NCI-H2227 treated with DMSO at 0.1 percent for 48 hours (cell line): ENCODE measurements at regions not wholly inside any gene's neighbourhood (a gene's known extent, or its start where the extent isn't known, plus 50 kb on each side); places are given as distances from the start of the nearest gene placed in this dataset.
"Not testable (repeated sequence)": the region's sequence is repeated elsewhere in the genome, so short reads cannot be mapped to it uniquely, and the experiment has no call there.

Source experiments
- DNase-seq: peaks from one replicate; lab custom pipeline; 2025; lab: John Stamatoyannopoulos, UW

DNA sequence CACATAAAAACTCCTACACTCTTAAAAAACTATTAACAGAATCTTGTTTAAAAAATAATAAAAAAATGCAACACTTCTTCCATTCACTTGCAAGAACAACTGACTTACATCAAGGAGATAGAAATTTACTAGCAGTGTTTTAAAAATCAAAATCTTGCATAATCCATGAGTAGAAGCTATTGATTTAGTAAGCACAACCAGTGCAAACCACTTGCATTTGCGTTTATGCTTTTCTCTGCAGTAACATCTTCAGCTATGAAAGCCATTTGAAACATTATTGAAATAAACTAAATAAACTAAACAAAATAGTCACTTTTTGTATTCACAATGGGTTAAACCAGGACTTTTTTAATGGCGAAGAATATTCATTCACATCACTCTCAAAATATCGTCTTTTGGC lies 389.2 kb upstream of the EMCN start:
- no peak for DNase-seq

DNA sequence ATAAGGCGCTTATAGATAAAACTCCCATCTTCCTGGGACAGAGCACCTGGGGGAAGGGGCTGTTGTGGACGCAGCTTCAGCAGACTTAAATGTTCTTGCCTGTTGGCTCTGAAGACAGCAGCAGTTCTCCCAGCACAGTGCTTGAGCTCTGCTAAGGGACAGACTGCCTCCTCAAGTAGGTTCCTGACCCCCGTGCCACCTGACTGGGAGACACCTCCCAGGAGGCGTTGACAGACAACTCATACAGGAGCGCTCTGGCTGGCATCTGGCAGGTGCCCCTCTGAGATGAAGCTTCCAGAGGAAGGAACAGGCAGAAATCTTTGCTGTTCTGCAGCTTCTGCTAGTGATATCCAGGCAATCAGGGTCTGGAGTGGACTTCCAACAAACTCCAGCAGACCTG lies 383.1 kb upstream of the EMCN start:
- DNase-seq = not testable (repeated sequence)

DNA sequence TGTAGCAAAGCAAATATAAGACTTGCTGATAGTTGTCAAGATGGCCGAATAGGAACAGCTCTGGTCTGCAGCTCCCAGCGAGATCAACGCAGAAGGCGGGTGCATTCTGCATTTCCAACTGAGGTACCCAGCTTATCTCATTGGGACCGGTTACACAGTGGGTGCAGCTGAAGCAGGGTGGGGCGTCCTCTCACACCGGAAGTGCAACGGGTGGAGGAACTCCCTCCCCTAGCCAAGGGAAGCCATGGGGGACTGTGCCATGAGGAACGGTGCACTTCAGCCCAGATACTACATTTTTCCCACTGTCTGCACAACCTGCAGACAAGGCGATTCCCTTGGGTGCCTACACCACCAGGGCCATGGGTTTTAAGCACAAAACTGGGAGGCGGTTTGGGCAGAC lies 382.3 kb upstream of the EMCN start:
- DNase-seq = no peak

DNA sequence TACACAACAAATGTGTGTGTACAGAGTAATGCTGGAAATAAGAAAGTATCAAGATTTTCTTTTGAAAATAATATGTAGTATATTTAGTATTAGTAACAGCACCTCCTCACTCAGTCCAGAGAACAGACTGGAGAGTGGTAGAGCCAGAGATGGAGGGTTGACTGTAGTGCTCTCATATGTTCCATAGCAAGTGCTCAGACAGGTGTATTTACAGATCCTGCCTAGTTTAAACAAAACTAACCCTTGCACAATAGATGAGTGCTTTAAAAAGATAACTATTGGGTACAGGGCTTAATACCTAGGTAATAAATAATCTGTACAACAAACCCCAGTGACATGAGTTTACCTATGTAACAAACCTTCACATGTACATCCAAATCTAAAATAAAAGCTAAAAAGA lies 381.0 kb upstream of the EMCN start:
- no peak for DNase-seq

DNA sequence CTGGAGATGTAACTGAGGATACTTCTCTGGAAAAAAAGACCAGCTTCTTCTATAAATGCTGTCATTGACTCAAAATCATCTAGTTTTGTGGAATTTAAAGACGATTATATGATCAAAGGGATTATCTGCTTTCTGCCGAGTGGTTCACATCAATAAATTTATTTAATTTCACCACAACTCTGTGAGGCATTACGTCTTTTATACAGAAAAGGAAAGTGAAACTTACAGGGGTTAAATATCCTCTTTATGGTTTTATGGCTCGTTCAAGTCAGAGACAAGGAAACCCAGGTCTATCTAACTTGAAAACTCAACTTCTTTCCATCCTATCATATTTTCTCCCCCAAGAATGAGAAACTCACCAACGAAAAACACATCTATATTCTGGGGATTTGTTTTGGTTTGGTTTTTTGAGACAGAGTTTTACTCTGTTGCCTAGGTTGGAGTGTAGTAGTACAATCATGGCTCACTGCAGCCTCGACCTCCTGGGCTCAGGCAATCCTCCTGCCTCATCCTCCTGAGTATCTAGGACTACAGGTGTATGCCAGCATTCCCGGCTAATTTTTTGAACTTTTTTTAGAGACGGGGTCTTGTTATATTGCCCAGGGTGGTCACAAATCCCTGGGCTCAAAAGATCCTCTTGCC lies 377.9 kb upstream of the EMCN start:
- DNase-seq = no peak

DNA sequence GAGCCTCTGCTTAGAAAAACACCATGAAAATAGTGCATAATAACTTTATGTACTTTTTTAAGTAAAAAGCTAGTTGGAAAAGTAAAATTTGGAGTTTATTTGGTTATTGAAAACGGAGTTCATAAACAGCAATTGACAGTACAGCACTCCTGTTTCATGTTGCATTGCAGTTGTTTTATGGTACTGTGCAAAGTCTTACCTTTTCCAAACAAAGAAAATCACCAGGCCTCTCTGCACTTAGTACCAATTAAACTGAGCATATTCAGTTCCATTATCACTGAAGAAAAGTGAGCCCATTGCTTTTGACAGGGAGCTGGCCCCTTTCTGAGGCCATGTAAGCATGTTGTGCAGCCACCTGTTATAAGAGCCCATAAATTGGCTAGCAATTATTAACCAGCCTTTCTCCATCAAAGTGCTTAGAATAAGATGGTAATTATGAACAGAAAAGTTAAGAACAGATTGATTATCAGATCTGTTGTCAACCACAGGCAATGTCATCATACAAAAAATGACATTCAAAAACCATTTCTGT lies 376.6 kb upstream of the EMCN start:
- no peak for DNase-seq

DNA sequence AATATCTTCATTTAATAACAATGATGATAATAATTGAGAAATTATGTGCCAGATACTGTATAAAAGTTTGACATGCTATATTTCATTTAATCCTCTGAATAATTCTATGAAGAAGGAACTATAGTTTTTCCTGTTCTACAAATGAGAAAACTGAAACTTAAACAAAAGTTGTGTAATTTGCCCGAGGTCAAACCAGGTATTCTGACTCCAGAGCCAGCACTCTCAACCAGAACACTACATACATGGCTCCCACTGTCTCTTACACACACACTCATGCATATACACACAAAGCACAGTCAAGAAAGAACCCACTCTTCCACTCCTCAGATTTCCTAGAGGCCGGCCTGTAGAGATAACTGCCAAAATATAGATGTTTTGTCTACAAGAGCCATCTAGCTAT lies 374.0 kb upstream of the EMCN start:
- no peak for DNase-seq

DNA sequence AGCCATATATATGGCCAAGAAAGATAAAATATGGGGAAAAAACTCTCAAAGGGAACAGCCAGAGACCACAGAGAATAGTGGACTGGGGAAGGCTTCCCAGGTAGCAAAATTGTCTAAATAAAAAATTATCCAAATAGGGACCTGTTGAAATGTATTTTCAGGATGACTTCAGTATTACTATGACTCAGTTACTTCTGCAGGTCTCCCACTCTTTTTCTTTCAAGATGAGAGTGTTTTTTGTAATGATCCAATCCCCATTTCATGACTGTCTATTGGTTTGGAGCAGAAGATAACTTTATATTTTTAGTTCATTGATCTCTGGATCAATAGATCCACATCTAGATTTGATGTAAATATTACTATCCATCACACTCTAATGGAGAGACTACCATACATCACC lies 372.1 kb upstream of the EMCN start:
- no peak for DNase-seq

DNA sequence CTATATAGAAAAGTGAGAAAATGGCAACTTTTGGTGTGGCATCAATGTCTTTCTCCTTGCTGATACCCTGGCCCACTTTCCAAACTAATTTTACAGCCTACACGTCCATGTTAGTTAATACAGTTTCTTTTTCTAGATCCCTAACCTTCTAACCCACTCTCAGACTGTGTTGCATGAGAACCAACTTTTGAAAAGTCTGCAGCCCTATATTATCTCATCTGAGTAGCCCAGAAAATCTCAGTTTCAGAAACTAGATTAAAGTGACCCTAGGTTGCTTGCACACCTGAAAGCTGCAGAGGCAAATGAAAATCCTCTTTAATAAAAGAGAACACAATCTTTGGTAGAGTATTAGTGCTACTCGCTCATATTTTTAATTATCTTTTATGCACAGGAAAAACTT lies 371.6 kb upstream of the EMCN start:
- DNase-seq = no peak

DNA sequence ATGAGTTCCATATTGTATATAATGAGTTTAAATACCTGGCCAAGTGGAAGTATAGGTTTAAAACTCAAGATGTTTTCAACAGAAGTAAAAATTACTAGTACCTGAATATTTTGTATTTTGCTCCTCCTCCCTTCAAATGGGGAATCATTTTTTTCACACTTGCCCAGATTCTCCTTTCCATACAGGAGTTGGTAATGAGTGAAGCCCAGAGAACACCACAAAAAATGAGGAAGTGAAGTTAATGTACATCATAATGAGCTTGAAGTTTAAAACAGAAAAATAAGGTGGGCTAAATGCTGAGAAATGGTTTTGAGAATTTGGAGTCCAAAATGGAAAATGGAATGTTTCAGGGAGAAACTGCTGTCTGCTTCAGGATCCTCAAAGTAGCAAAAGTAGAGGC lies 364.8 kb upstream of the EMCN start:
- DNase-seq = no peak

DNA sequence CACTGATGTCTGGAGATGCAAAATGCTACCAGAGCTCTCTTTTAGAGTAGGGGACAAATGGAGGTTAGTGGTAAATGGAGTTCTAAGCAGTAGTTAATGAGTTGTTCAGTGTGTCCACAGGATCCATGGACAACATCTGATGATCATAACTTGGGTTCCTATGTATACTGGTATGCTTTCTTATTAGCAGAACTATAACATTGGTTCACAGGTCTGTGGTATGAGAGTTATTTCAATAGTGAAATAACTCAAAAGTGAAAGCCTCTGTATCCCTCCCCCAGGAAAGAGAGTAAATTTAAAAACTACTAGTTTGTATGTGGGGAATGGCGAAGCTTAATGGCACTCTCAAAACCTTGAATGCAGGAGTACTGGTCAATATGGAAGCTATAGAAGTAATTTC lies 363.5 kb upstream of the EMCN start:
- DNase-seq = no peak

DNA sequence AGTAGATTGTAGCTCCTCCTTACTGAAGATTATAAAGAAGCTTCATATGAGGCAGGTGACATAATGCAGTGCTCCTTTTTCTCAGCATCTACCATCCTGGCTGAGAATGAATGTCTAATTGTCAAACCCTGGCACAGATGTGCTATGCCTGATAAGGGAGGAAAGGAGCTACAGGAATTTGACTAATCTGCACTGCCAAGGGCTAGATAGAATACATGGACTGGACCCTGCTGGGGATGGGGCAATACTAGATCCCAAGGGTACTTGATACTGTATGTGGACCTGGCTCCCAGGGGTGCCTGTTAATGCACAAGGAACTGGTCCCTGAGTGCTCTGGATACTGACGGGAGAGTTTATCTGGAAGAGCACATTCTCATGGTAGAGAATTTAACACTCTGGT lies 362.2 kb upstream of the EMCN start:
- DNase-seq = no peak

DNA sequence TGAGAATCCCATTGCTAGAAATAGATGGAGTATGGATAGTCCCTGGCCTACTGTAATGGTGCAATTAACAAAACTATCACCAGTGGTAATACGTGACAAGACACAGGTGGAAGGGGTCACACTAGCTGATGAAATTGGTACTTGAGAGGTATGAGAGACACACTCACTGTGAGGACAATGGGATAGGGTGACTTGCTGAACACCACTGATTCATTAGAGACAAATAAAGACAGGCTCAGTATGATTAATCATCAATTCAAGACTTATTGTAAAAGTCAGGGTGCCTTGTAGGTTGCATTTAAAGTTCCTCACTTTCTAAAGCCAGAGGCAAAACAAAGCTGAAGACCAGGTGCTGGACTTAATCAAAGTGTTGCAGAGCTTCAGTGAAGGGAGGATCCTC lies 361.6 kb upstream of the EMCN start:
- no peak for DNase-seq

DNA sequence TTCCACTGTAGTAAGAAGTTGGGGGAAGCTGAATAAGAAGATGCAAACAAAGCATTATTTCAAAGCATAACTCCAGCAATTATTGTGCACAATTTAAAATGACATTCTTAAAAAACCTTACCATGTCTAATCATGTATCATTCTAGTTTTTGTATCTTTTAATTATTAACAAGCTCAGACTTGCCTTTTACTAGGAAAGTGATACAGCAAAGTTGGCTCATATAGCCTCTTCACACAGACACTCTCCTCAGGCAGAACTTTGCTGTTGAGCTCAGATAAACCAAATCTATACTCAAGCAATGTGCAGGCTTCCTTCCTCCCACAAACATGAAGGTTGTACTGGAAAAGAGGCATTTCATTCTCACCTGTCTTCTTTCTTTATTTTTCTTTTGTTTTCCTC lies 358.7 kb upstream of the EMCN start:
- no peak for DNase-seq

DNA sequence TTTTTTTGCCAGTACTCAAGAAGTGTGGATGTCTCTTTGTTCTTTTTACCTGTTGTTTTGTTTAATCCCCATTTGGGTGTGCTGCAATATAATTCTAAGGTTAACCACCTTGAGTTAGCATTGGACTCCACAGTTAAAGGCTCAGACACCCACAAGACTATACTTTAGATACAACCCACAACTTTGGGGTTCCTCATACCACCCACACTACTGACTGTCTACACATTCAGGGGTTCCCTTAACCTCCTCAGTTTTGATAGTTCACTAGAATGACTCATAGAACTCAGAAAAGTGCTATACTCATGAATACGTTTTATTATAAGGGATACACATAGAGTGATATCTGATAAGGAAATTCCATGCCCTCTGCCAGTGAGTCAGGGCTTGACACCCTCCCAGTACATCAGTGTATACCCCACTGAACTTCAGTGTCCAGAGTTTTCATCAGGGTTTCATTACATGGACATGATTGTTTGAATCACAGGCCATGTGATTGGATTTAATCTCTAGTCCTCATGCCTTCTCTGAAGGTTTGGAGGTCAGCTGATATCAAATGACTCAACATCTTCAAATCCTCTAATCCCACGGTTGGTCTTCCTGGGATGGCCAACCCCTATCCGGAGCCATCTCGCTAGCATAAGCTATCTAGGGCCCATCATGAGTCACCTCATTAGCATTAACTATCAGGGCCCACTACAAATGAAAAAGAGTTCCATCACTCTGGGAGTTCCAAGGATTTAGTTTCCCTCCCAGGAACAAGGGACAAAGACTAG lies 357.7 kb upstream of the EMCN start:
- no peak for DNase-seq

DNA sequence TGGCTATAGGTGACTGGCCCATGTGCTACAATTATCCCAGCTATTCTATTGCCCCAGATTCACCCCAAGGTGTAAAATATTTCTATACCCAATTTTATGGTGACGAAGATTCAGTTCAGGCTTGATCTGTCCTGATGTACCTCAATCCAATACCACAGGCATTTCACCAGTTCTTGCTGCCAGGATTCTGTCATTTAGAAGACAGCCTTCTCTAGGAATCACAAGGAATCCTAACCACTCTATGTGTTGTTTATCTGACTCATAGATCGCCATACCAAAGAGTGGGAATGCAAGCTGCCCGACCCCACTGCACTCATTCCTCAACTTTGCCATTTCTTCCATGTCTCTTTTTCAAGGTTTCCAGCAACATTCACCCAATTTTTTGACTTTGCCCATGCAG lies 355.0 kb upstream of the EMCN start:
- DNase-seq = no peak

DNA sequence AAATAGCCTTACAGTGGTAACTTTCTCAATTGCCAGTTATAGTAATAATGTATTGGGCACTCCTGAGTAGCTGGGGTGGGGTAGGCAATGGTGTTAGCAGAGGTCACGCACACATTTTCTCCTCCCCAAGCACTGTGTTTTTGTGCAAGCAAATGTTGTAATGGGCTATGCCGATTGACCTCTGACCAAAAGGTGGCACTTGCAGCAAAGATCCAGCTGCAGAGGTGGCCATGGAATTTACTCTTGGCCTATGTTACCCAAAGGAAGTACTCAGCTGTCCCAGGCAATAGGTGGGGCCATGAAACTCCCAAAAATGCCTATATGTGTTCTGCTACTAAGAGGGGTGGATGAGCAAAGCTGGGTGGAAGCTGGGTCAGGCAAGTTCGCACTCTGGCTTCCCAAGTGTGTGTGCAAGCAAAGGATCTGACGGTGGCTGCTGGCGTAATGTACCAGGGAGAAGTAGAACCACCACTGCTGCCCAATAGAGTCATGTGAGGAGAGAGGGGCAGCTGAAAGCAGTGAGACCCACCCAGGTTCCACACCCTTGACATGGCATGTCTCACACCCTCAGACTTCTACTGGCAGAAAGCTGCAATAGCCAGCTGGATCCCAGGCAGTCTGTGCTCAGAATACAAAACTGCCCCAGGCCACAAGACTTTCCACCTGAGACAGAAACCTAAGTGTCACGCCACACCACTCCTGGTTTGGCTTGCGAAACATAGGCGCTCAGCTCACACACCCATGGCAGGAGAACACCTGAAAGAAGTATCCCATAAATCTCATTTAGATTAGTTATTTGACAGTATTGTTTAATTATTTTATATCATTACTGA lies 353.3 kb upstream of the EMCN start:
- DNase-seq = no peak

DNA sequence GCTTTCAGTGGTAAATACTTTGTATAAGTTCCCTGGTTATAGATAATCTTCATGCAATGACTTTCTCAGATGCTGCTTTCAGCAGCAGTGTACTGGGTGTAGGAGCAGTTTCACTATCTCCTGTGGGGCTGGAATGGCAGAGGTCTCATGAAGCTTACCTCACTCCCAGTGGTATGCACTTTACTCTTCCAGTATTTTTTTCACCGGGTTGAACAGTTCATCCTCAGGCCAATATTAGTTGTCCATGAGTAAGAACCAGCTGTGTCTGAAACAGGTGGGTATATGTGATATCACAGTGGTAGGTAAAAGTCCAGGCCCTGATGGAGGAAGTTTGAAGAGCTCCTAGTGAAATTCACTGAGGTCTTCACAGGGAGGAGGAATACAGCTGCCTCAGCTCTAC lies 351.5 kb upstream of the EMCN start:
- no peak for DNase-seq

DNA sequence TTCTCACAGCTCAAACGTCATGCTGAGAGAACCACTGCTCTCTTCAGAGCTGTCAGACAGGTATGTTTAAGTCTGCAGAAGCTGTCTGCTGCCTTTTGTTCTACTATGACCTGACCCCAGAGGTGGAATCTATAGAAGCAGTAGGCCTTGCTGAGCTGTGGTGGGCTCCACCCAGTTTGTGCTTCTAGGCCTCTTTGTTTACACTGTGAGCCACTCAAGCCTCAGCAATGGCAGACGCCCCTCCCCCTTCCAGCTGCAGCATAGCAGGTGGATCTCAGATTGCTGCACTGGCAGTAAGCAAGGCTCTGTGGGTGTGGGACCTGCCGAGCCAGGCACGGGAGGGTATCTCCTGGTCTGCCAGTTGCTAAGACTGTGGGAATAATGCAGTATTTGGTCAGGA lies 350.5 kb upstream of the EMCN start:
- DNase-seq = peak; percentile 70

DNA sequence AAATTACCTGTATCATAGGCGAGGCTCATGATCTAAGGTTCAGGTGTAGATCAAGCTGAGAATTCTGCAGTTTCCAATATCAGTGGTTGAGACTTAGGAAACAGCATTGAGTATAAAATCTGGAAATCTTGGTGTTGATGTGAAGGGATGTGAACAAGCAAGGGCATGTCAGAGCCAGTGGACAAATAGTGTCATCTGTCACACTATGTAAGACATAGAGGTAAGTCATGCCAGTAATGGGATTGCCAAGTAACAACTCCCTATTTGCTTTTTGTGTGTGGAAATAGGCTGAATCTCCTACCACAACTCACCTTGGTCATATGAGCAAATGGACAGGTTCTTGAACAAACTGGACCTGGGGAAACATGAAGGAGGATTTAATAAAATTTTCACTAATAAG lies 334.5 kb upstream of the EMCN start:
- DNase-seq = no peak

DNA sequence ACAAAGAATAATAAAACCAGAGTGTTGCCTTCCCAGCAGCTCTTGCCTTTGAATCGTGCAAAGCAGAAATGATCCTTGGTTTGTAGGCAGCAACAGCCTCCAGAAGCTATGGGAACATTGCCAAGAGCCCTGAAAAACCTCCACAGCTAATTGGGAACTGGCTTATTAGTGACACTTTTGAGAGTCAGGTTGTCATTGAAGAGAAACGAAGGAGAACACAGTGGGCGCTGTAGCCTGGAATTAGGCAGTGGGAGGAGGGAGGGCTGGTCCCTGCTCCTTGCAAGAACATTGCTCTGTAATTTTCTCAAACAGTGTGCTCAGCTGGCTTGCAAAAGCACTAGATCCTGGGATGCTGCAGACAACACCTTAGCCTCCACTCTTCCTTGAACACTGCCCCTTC lies 331.5 kb upstream of the EMCN start:
- DNase-seq = peak; percentile 74

DNA sequence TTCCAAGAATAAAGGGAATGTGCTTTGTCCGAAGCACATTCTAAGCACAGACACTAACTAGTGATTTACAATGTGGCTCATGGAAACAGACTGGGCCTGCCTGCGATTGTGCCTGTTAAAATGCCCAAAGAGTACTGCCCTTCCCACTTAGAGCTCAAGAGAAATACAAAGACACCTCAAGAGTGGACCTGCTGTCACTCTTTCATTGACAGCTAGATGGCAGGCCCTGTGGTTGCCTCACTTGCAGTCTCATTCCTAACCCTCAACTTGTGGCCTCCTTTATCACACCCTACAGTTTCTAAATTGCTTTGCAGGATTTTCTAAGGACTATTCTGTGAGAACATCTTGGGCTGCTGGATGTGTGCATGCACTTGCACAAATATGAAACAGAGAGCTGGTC lies 331.0 kb upstream of the EMCN start:
- no peak for DNase-seq

DNA sequence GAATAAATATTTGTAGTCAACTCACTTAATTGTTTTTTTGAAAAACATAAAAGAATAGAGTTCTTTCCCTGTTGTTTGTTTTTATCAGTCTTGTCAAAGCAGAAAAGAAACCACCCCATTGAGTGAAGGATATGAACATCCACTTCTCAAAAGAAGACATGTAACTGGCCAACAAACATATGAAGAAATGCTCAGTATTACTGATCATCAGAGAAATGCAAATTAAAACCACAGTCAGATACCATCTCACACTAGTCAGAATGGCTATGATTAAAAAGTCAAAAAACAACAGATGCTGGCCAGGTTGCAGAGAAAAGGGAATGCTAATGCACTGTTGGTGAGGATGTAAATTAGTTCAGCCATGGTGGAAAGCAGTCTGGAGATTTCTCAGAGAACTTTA lies 326.1 kb upstream of the EMCN start:
- DNase-seq = no peak
